ENCODE measurements at regions not wholly inside any gene's neighbourhood (a gene's known extent, or its start where the extent isn't known, plus 50 kb on each side); places are given as distances from the start of the nearest gene placed in this dataset.

DNA sequence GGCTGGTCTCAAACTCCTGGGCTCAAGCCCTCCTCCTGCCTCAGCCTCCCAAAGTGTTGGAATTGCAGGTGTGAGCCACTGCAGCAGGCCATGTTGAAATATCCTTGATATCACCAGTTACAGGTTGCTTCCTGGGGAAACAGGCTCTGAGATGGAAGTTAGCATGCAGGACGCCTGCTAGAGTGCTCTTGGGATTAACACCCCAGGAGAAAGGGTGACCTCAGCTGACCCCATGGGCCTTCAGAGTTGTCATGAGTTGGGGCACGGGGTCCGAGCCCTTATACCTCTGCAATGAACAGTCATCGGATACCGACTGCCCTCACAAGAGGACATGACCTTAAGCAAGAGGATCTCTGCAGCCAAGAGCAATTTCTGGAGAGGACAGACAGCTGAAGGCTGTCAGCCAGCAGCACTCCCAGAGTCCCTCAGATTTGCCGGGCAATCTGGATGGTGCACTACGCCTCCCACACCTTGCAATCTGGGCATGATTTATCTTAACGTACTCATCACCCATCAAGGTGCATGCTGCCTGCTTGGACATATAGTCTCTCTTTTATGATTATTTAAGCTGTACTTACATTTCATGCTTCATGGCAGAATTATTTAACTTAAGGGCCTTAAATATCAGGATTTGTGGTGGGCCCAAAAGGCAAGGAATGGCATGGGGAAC lies 134.6 kb downstream of the ADSS2 start:
- TF ChIP-seq, protein P1, sequence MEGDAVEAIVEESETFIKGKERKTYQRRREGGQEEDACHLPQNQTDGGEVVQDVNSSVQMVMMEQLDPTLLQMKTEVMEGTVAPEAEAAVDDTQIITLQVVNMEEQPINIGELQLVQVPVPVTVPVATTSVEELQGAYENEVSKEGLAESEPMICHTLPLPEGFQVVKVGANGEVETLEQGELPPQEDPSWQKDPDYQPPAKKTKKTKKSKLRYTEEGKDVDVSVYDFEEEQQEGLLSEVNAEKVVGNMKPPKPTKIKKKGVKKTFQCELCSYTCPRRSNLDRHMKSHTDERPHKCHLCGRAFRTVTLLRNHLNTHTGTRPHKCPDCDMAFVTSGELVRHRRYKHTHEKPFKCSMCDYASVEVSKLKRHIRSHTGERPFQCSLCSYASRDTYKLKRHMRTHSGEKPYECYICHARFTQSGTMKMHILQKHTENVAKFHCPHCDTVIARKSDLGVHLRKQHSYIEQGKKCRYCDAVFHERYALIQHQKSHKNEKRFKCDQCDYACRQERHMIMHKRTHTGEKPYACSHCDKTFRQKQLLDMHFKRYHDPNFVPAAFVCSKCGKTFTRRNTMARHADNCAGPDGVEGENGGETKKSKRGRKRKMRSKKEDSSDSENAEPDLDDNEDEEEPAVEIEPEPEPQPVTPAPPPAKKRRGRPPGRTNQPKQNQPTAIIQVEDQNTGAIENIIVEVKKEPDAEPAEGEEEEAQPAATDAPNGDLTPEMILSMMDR (IDR thresholded peaks at IDR 0.05; ENCODE audit: low read depth, low read length, poor library complexity, severe bottlenecking): no peak
- no peak for TF ChIP-seq EZH2phosphoT487 (IDR thresholded peaks at IDR 0.05; ENCODE audit: borderline replicate concordance, low read length)
